COLO668 (cell line): ENCODE measurements at regions not wholly inside any gene's neighbourhood (a gene's known extent, or its start where the extent isn't known, plus 50 kb on each side); places are given as distances from the start of the nearest gene placed in this dataset.
A peak's percentile ranks its signal among the peaks of the same experiment; 100 is the strongest.
"Not testable (repeated sequence)": the region's sequence is repeated elsewhere in the genome, so short reads cannot be mapped to it uniquely, and the experiment has no call there.

Source experiments
- DNase-seq: peaks from one replicate; lab custom pipeline; 2025; ENCODE audit not compliant: unreplicated experiment; lab: John Stamatoyannopoulos, UW

GRCh38 chr3:10623578-10624275, 118.3 kb upstream of the ATP2B2 start:
- no peak for DNase-seq

GRCh38 chr3:10625323-10625722, 119.9 kb upstream of the ATP2B2 start:
- no peak for DNase-seq

- peak; percentile 4 for DNase-seq
Measured at GRCh38 chr3:10627884-10628572, 122.6 kb upstream of the ATP2B2 start.

GRCh38 chr3:10628891-10629670, 123.7 kb upstream of the ATP2B2 start:
- DNase-seq: peak; percentile 11

GRCh38 chr3:10629671-10630040, 124.3 kb upstream of the ATP2B2 start:
- no peak for DNase-seq

- DNase-seq: no peak
Measured at GRCh38 chr3:10631224-10631623, 125.8 kb upstream of the ATP2B2 start.

- DNase-seq: no peak
Measured at GRCh38 chr3:10632125-10632524, 126.7 kb upstream of the ATP2B2 start.

GRCh38 chr3:10632741-10633140, 127.4 kb upstream of the ATP2B2 start:
- no peak for DNase-seq

GRCh38 chr3:10635446-10636076, 130.2 kb upstream of the ATP2B2 start:
- no peak for DNase-seq

- DNase-seq: no peak
Measured at GRCh38 chr3:10637342-10637741, 132.0 kb upstream of the ATP2B2 start.

- no peak for DNase-seq
Measured at GRCh38 chr3:10638466-10638865, 133.1 kb upstream of the ATP2B2 start.

GRCh38 chr3:10641760-10642159, 136.4 kb upstream of the ATP2B2 start:
- DNase-seq: no peak

GRCh38 chr3:10644189-10644588, 138.8 kb upstream of the ATP2B2 start:
- DNase-seq: no peak

GRCh38 chr3:10645800-10646199, 140.4 kb upstream of the ATP2B2 start:
- no peak for DNase-seq

- DNase-seq: no peak
Measured at GRCh38 chr3:10646531-10647335, 141.3 kb upstream of the ATP2B2 start.

GRCh38 chr3:10647376-10647775, 142.0 kb upstream of the ATP2B2 start:
- DNase-seq: no peak

- DNase-seq: no peak
Measured at GRCh38 chr3:10648181-10648580, 142.8 kb upstream of the ATP2B2 start.

- not testable (repeated sequence) for DNase-seq
Measured at GRCh38 chr3:10649463-10649862, 144.1 kb upstream of the ATP2B2 start.

GRCh38 chr3:10651506-10651905, 146.1 kb upstream of the ATP2B2 start:
- no peak for DNase-seq

- DNase-seq: no peak
Measured at GRCh38 chr3:10653241-10653640, 147.9 kb upstream of the ATP2B2 start.
